ENCODE measurements at regions not wholly inside any gene's neighbourhood (a gene's known extent, or its start where the extent isn't known, plus 50 kb on each side); places are given as distances from the start of the nearest gene placed in this dataset.

- TF ChIP-seq CTCF (IDR thresholded peaks at IDR 0.05) (no peak), KAT7 (CRISPR knock-in tag; IDR thresholded peaks at IDR 0.05; ENCODE audit: borderline replicate concordance) (no peak), OVOL2 (CRISPR knock-in tag; IDR thresholded peaks at IDR 0.05; ENCODE audit: borderline replicate concordance) (no peak), NFYB (CRISPR knock-in tag; conservative IDR thresholded peaks at IDR 0.05; ENCODE audit: low read depth) (no peak), MLX (CRISPR knock-in tag; IDR thresholded peaks at IDR 0.05) (no peak), MAX (CRISPR knock-in tag; IDR thresholded peaks at IDR 0.05) (no peak), ERG (CRISPR knock-in tag; IDR thresholded peaks at IDR 0.05) (no peak), ETV6 (CRISPR knock-in tag; IDR thresholded peaks at IDR 0.05) (no peak), TCF7 (CRISPR knock-in tag; IDR thresholded peaks at IDR 0.05; ENCODE audit: low read depth) (no peak), ZNF512 (CRISPR knock-in tag; IDR thresholded peaks at IDR 0.05; ENCODE audit: borderline replicate concordance) (no peak), ZNF317 (CRISPR knock-in tag; IDR thresholded peaks at IDR 0.05; ENCODE audit: borderline replicate concordance, low read depth) (no peak), ZBTB43 (CRISPR knock-in tag; IDR thresholded peaks at IDR 0.05) (no peak), SP1 (CRISPR knock-in tag; conservative IDR thresholded peaks at IDR 0.05) (no peak)
Measured at GRCh38 chr18:51997129-51997528, 342.9 kb upstream of the DCC start.
